Stimulated activated CD8-positive, alpha-beta memory T cell treated with anti-CD3 and anti-CD28 coated beads, Interleukin-4, amount 100 ng/mL, for 24 hours (primary cell): ENCODE measurements at regions not wholly inside any gene's neighbourhood (a gene's known extent, or its start where the extent isn't known, plus 50 kb on each side); places are given as distances from the start of the nearest gene placed in this dataset.
"Not testable (repeated sequence)": the region's sequence is repeated elsewhere in the genome, so short reads cannot be mapped to it uniquely, and the experiment has no call there.

Experiments used
- DNase-seq: peaks from one replicate; pipeline ENCODE4 v3.0.0-alpha.2; 2020; ENCODE audit warnings: low read depth

- not testable (repeated sequence) for DNase-seq
Observed at GRCh38 chr2:132220589-132220988, 58.8 kb upstream of the ANKRD30BL start.

GRCh38 chr2:132221886-132222285 is 60.1 kb upstream of the ANKRD30BL start:
- DNase-seq = not testable (repeated sequence)

GRCh38 chr2:132252191-132252893 is 90.6 kb upstream of the ANKRD30BL start:
- DNase-seq = no peak

DNA sequence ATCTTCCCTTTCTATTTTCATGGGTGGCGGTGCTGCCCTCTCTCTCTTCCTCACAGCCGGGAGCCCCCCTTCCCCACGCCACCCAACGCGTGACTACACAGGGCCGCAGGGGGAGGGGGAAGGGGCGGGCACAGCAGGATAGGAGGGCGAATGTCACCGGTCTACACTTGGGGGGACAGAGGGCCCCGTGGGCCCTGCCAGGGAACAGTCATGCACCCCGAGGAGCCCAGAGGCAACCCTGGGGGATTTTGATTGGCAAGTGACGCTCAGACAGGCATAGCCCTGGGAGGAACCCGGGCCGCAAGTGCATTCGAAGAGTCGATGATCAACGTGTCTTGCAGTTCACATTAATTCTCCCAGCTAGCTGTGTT is 91.1 kb upstream of the ANKRD30BL start:
- no peak for DNase-seq

- DNase-seq = no peak
Observed at GRCh38 chr2:132253496-132254305, 91.9 kb upstream of the ANKRD30BL start.

GRCh38 chr2:132254306-132254919 is 92.7 kb upstream of the ANKRD30BL start:
- DNase-seq = not testable (repeated sequence)

GRCh38 chr2:132255714-132256113 is 94.0 kb upstream of the ANKRD30BL start:
- DNase-seq = no peak

DNA sequence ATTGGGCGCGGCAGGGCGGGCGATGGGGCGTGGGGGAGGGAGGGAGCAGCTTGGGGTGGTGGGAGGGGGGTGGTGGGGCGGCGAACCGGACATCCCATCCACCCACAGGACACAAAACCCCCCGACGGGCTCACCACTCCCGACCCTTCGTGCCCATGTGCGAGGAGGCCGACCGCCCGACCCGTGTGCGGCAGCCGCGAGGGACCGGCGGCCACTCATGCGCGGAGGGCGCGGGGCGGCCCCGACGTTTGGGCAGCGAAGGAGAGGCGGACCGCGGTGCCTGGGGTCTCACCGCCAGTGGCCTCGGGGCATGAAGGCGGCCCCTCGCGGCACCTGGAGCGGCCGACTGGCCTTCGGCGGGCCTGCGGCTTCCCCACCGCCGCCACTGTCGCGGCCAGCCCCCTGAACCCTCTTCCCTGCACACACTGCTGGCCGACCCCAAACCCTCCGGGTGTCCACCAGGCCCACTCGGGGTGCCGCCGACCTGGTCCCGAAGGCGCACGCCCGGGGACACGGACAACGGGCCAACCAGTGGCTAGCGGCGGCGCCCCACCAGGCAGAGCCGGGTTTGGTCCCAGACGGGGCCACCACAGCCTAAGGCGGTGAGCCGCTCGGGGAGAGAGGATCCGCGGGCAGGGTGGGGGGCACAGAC is 94.6 kb upstream of the ANKRD30BL start:
- no peak for DNase-seq

- not testable (repeated sequence) for DNase-seq
Observed at GRCh38 chr2:132256903-132257300, 95.2 kb upstream of the ANKRD30BL start.

- DNase-seq = not testable (repeated sequence)
Observed at GRCh38 chr2:132257301-132258171, 95.8 kb upstream of the ANKRD30BL start.

DNA sequence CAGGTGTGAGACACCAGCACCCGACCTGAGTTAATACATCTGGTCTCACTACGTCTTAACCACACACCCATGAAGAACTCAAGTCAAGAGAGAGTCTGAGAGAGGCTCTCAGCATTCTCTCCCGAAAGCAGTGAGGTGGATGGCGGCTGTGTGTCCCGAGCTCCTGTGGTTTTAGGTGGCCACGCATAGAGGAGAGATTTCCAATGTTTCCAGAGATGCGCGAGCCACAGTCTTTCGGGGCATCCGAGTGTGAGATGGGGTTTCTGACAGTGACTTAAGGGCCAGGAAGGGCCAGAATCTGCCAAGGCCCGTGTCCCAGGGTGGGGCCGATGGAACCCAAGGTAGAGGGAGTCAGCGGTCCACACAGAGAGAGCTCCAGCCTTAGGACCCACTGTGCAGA is 97.5 kb upstream of the ANKRD30BL start:
- DNase-seq = not testable (repeated sequence)

- not testable (repeated sequence) for DNase-seq
Observed at GRCh38 chr2:132265595-132265994, 103.8 kb upstream of the ANKRD30BL start.

DNA sequence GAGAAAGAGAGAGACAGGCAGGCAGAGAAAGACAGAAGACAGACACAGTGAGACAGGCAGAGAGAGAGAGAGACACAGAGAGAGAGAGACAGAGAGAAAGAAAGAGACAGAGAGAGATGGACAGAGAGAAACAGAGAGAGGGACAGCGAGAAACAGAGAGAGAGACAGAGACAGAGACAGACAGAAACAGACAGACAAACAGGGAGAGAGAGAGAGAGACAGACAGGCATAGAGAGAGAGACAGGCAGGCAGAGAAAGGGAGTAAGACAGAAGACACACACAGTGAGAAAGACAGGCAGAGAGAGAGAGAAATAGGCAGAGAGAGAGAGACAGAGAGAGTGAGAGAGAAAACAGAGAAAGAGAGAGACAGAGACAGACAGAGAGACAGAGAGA is 105.3 kb upstream of the ANKRD30BL start:
- DNase-seq = no peak

DNA sequence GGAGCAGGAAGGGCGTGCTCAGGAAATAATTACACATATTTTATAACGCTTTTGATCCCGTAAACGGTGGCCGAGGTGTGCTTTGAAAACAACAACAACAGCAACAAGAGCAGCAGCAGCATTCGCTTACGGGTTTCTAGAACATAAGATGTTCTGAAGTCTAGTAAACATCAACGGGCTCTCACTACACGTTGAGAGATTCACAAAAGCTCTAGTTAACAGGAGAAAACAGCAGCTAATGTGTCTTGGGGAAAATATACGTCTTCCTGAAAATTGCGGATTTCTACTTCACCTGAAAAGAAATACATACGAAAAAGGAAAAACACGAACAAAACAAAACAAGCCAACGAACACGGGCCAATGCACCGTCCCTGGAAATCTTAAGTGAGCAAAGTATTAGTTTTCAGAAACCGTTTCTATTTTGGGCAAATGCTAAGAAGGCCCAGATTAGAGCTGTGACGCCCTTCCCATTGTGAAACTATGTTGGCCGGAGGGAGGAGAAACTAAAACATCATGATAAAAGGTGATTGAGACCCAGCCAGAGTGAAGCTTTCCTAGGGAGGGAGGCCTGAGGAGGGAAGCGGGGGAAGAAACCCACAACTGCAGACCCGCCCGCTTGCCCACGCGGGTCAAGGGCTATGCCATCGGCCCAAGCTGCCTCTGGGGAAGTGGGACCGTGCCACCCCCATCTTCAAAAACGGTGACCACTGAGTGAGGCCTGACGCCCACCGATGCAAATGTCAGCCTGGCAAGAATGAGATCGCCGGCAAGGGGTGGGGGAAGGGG is 105.9 kb upstream of the ANKRD30BL start:
- not testable (repeated sequence) for DNase-seq

DNA sequence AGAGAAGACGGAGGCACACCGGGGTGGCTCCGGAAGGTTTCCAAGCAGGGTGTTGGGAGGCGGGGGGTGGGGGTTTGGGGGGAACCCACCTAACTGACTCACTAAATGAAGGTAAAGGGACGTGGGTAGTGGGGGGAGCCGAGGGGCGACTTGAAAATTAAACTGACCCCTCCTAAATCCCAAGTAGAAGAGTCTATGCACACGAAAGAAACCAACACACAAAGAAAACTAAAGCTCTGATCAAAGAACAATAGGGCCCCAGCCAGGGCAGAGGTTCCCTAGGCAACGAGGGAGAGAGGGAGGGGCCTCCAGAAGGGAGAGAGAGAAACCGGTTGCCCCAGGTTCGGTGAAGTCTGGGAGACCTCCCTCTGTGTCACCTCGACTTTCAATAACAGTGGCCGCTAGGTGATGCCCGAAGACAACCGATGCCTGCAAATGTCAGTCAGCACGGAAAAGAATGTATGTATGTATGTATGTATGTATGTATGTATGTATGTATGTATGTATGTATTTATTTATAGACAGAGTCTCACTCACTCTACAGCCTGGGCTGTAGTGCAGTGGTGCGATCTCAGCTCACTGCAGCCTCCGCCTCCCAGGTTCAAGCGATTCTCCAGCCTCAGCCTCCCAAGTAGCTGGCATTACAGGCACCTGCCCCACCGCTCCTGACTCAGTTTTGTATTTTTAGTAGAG is 106.7 kb upstream of the ANKRD30BL start:
- DNase-seq = peak; percentile 8

- DNase-seq = no peak
Observed at GRCh38 chr2:132268977-132269523, 107.3 kb upstream of the ANKRD30BL start.

- no peak for DNase-seq
Observed at GRCh38 chr2:132270255-132270654, 108.5 kb upstream of the ANKRD30BL start.

DNA sequence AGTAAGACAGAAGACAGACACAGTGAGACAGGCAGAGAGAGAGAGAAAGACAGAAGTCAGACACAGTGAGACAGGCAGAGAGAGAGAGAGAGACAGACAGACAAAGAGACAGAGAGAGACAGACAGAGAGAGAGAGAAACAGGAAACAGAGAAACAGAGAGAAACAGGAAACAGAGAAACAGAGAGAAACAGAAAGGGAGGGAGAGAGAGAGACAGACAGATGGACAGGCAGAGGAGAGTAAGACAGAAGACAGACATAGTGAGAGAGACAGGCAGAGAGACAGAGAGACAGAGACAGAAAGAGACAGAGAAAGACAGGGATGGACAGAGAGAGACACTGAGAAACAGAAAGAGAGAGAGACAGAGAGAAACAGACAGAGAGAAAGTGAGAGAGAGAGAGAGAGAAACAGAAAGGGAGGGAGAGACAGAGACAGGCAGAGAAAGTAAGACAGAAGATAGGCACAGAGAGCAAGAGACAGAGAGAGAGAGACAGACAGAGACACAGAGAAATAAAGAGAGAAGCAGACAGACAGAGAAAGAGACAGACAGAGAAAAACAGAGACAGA is 109.3 kb upstream of the ANKRD30BL start:
- no peak for DNase-seq

GRCh38 chr2:132271794-132272193 is 110.0 kb upstream of the ANKRD30BL start:
- DNase-seq = not testable (repeated sequence)
